Gastrocnemius medialis (tissue), 4 donors: ENCODE measurements at regions not wholly inside any gene's neighbourhood (a gene's known extent, or its start where the extent isn't known, plus 50 kb on each side); places are given as distances from the start of the nearest gene placed in this dataset.

Source experiments
- CTCF ChIP-seq, 5 experiments: fragments of 450-650 bp in 3 of 5; fragments of 200-600 bp in 2 of 5; sonication (generic) in 2 of 5; IDR thresholded peaks in 4 of 5; conservative IDR thresholded peaks in 1 of 5; 1 replicate in 4 of 5; 2 replicates in 1 of 5; pipeline ENCODE4 v1.5.1; 2016 to 2019; ENCODE audit warnings: antibody characterized with exemption in 5 of 5, mild to moderate bottlenecking in 3 of 5, moderate library complexity in 3 of 5
- POLR2A ChIP-seq, 2 donors: fragments of 450-650 bp; IDR thresholded peaks; one replicate each; pipeline ENCODE4 v1.6.1; 2017; ENCODE audit warnings: antibody characterized with exemption in 2 of 2, mild to moderate bottlenecking in 2 of 2, moderate library complexity in 2 of 2

GRCh38 chr6:115540077-115540869 lies 520.4 kb downstream of the FRK start:
- TF ChIP-seq CTCF (IDR thresholded peaks at IDR 0.05 in 4 of 5, conservative IDR thresholded peaks at IDR 0.05 in 1 of 5): no peak
- no peak for TF ChIP-seq POLR2A (IDR thresholded peaks at IDR 0.05)
